SK-N-SH (cell line): ENCODE measurements at regions not wholly inside any gene's neighbourhood (a gene's known extent, or its start where the extent isn't known, plus 50 kb on each side); places are given as distances from the start of the nearest gene placed in this dataset.
A peak's percentile ranks its signal among the peaks of the same experiment; 100 is the strongest.

Experiments
- CTCF ChIP-seq: fragments of 200-600 bp; sonication (generic); IDR thresholded peaks from 2 replicates; pipeline ENCODE4 v1.6.1; 2017; ENCODE audit warnings: antibody characterized with exemption, mild to moderate bottlenecking, moderate library complexity
- ELF1 ChIP-seq: IDR thresholded peaks from 2 replicates; pipeline ENCODE4 v1.4.0; 2012
- GATA2 ChIP-seq: sonication (generic); formaldehyde crosslinking; IDR thresholded peaks from 2 replicates; pipeline ENCODE4 v1.5.0; 2020; ENCODE audit warnings: mild to moderate bottlenecking, missing genetic modification reagents
- MEF2A ChIP-seq: IDR thresholded peaks from 2 replicates; pipeline ENCODE4 v1.4.0; 2012; ENCODE audit warnings: low read depth, borderline replicate concordance
- MXI1 ChIP-seq: IDR thresholded peaks from 2 replicates; pipeline ENCODE4 v1.6.1; 2012; ENCODE audit warnings: mild to moderate bottlenecking, low read depth, low read length, improper control_type of control experiment
- RFX5 ChIP-seq: IDR thresholded peaks from 2 replicates; pipeline ENCODE4 v1.6.1; 2012; ENCODE audit warnings: mild to moderate bottlenecking, improper control_type of control experiment, low read length
- ZBTB33 ChIP-seq: IDR thresholded peaks from 2 replicates; pipeline ENCODE4 v1.4.0; 2012; ENCODE audit warnings: low read depth, borderline replicate concordance
- TF ChIP-seq, protein P1 (sequence below): IDR thresholded peaks from 2 replicates; pipeline ENCODE4 v1.4.0; 2012; ENCODE audit warnings: low read depth, borderline replicate concordance

- no peak for TF ChIP-seq CTCF
- no peak for TF ChIP-seq RFX5
- no peak for TF ChIP-seq MEF2A
- TF ChIP-seq MXI1: peak; percentile 84; the same call in 1 of the 2 replicates
- TF ChIP-seq, protein P1, sequence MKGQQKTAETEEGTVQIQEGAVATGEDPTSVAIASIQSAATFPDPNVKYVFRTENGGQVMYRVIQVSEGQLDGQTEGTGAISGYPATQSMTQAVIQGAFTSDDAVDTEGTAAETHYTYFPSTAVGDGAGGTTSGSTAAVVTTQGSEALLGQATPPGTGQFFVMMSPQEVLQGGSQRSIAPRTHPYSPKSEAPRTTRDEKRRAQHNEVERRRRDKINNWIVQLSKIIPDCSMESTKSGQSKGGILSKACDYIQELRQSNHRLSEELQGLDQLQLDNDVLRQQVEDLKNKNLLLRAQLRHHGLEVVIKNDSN: no peak
- peak; percentile 45; the same call in 1 of the 2 replicates for TF ChIP-seq GATA2 (CRISPR knock-in tag)
- TF ChIP-seq ELF1: no peak
- TF ChIP-seq ZBTB33: no peak
Measured at GRCh38 chr20:57838670-57839151, 128.9 kb upstream of the PMEPA1 start.
